ENCODE measurements at regions not wholly inside any gene's neighbourhood (a gene's known extent, or its start where the extent isn't known, plus 50 kb on each side); places are given as distances from the start of the nearest gene placed in this dataset.

DNA sequence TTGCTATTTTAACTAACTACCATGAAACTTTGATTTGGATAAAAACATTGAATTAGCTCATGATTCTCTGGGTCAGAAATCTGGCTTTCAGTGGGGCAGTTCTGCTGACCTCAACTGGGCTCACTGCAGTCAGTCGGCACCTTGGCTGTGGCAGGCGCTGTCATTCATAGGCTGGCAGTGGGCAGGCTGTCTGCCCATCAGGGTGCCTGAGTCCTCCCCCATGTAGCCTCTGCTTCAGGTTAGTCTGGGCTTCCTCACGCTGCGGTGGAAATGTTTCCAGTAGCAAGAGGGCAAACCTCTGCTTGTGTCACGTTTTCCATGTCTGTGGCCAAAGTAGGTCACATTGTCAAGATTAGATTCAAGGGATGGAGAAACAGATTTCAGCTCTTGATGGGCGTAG is 251.0 kb upstream of the TCF21 start:
- TF ChIP-seq TAF1 (IDR thresholded peaks at IDR 0.05; ENCODE audit: low read depth, low read length), result no peak
- no peak for TF ChIP-seq SPI1 (IDR thresholded peaks at IDR 0.05; ENCODE audit: low read depth, low read length)
- TF ChIP-seq PAX5 (IDR thresholded peaks at IDR 0.05; ENCODE audit: insufficient read depth, low read length, severe bottlenecking), result no peak
- TF ChIP-seq POLR2AphosphoS5 (IDR thresholded peaks at IDR 0.05; ENCODE audit: low read depth, low read length), result no peak
- TF ChIP-seq POLR2A (IDR thresholded peaks at IDR 0.05; ENCODE audit: low read depth, low read length), result no peak
- no peak for TF ChIP-seq POU2F2 (IDR thresholded peaks at IDR 0.05; ENCODE audit: low read depth, low read length)
- FAIRE-seq, result no peak
- no peak for DNase-seq (ENCODE audit: insufficient read length, low spot score)

DNA sequence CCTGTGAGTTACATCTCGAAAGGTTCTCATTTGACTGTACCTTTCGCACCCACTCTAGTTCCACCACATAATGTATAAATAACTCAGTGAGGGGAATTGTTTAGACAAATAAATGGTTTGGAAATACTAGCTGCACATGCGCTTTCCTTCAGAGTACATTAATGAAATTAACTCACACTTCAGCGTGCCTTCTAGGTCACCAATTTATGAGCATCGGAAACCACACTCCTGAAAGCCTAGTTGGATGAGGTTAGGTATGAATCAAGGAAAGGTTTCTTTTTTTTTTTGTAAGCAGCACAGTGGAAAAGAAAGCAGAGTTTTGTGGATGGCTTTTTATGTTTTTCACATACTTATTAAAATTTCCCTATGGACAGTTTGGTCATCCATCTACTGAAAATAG is 247.8 kb upstream of the TCF21 start:
- TF ChIP-seq PAX5 (IDR thresholded peaks at IDR 0.05; ENCODE audit: insufficient read depth, low read length, severe bottlenecking), result no peak
- TF ChIP-seq POLR2AphosphoS5 (IDR thresholded peaks at IDR 0.05; ENCODE audit: low read depth, low read length), result no peak
- TF ChIP-seq SPI1 (IDR thresholded peaks at IDR 0.05; ENCODE audit: low read depth, low read length), result no peak
- TF ChIP-seq POLR2A (IDR thresholded peaks at IDR 0.05; ENCODE audit: low read depth, low read length), result no peak
- TF ChIP-seq POU2F2 (IDR thresholded peaks at IDR 0.05; ENCODE audit: low read depth, low read length), result no peak
- no peak for TF ChIP-seq TAF1 (IDR thresholded peaks at IDR 0.05; ENCODE audit: low read depth, low read length)
- DNase-seq (ENCODE audit: insufficient read length, low spot score), result no peak
- no peak for FAIRE-seq

DNA sequence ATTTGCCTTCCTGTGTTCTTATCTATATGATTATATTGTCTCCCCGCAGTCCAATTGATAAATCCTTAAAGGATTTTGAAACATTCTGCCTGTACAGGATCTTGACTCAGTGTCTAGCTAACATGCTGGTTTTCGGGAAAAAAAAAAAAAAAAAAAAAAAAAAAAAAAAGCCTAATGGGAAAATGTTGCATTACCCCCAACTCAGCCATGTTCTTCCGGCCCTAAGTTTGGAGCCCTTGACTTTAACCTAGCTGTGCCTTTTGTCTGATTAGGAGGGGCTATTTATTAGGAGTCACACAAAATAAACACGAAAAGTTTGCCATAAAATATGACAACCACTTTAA is 244.4 kb upstream of the TCF21 start:
- TF ChIP-seq POLR2AphosphoS5 (IDR thresholded peaks at IDR 0.05; ENCODE audit: low read depth, low read length), result no peak
- no peak for TF ChIP-seq TAF1 (IDR thresholded peaks at IDR 0.05; ENCODE audit: low read depth, low read length)
- no peak for TF ChIP-seq POU2F2 (IDR thresholded peaks at IDR 0.05; ENCODE audit: low read depth, low read length)
- no peak for TF ChIP-seq SPI1 (IDR thresholded peaks at IDR 0.05; ENCODE audit: low read depth, low read length)
- TF ChIP-seq PAX5 (IDR thresholded peaks at IDR 0.05; ENCODE audit: insufficient read depth, low read length, severe bottlenecking), result no peak
- TF ChIP-seq POLR2A (IDR thresholded peaks at IDR 0.05; ENCODE audit: low read depth, low read length), result no peak
- DNase-seq (ENCODE audit: insufficient read length, low spot score) (no peak), FAIRE-seq (no peak)

DNA sequence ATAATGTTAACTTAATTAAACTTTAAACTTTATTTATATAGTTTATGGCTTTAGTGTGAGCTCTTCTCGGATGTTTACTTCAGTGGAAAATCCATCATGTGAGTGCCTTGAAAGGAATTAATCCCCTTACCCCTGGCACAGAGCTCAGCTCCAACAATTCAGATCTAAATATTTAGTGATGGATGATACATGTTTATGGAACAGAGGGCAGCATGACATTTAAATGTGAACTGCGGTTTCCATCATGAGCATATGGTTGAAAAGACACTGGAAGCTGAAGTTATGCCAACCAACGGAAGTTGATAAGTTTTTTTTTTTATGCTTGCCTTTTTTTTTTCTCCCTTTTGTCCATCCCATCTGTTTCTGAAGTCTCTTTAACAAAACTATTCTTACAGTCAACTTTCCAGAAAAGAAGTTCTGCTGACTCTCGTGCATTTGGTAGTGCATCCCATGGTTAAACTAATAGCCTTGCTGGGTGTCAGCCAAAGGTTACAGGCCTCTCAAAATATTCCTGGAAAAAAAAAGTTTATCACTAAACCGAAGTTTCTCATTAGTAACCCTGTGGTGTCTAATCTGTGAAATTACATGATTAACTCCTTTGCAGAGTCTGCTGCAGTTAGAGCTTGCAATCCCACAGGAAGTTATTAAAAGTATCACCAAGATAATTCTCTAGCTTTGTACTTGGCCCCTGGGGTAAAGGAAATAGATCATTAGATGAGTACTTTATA is 243.9 kb upstream of the TCF21 start:
- FAIRE-seq, result no peak
- DNase-seq (ENCODE audit: insufficient read length, low spot score), result no peak
- TF ChIP-seq PAX5 (IDR thresholded peaks at IDR 0.05; ENCODE audit: insufficient read depth, low read length, severe bottlenecking) (no peak), TAF1 (IDR thresholded peaks at IDR 0.05; ENCODE audit: low read depth, low read length) (no peak), SPI1 (IDR thresholded peaks at IDR 0.05; ENCODE audit: low read depth, low read length) (no peak), POLR2A (IDR thresholded peaks at IDR 0.05; ENCODE audit: low read depth, low read length) (no peak)

DNA sequence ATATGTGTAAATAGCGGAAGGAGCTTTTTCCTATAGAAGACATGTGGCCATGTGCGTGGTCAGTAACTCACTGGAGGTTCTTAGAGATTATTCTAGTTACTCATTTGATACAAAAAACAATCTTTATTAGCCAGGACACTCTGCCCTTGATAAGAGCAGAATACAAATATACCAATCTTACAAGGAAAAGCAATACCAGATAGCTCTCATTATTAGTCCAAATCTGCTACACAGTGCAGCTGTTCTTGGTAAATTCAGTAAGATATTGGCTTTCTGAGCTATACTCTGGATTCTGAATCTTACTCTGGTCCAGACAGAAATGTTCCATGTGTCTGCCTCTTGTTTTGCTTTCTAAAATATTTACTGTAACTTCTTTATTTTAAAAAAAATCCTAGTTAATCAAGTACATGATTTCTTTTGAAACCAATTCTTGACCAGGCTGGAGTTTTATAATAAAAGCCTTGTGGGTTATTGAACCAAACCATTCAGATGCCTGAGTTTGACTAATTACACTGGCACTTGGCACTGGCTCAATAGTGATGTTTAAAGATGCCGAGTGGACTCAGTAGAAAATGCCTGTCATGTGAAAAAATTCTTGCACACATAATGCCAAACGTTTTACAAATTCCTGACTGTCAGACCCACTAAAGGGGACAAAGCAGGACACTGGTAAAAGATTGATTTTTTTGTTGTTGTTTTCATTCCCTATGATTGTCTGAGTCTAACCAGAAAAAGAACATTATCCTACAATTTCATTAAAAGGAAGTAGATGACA is 242.8 kb upstream of the TCF21 start:
- no peak for DNase-seq (ENCODE audit: insufficient read length, low spot score)
- no peak for FAIRE-seq
- no peak for TF ChIP-seq SPI1 (IDR thresholded peaks at IDR 0.05; ENCODE audit: low read depth, low read length)
- no peak for TF ChIP-seq POLR2AphosphoS5 (IDR thresholded peaks at IDR 0.05; ENCODE audit: low read depth, low read length)
- no peak for TF ChIP-seq PAX5 (IDR thresholded peaks at IDR 0.05; ENCODE audit: insufficient read depth, low read length, severe bottlenecking)
- TF ChIP-seq POLR2A (IDR thresholded peaks at IDR 0.05; ENCODE audit: low read depth, low read length), result no peak
- no peak for TF ChIP-seq POU2F2 (IDR thresholded peaks at IDR 0.05; ENCODE audit: low read depth, low read length)
- no peak for TF ChIP-seq TAF1 (IDR thresholded peaks at IDR 0.05; ENCODE audit: low read depth, low read length)

DNA sequence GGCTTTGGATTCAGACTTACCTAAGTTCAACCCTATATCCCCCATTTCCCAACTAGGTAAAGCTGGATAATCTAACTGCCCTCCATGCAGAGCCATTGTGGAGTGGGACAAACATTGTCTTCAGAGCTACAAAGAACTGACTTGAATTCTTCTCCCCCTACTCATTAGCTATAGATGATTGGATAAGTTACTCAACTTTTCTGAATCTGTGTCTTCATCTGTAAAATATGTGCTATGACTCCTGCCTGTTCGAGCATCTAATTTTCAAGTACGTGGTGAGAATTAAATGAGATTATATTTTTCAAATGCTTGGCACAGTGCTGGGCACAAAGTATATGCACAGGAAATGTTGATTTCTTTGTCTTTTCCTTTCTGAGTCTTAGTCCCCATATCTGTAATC is 240.3 kb upstream of the TCF21 start:
- DNase-seq (ENCODE audit: insufficient read length, low spot score) (no peak), FAIRE-seq (no peak)
- TF ChIP-seq POU2F2 (IDR thresholded peaks at IDR 0.05; ENCODE audit: low read depth, low read length) (no peak), PAX5 (IDR thresholded peaks at IDR 0.05; ENCODE audit: insufficient read depth, low read length, severe bottlenecking) (no peak), POLR2A (IDR thresholded peaks at IDR 0.05; ENCODE audit: low read depth, low read length) (no peak), TAF1 (IDR thresholded peaks at IDR 0.05; ENCODE audit: low read depth, low read length) (no peak), SPI1 (IDR thresholded peaks at IDR 0.05; ENCODE audit: low read depth, low read length) (no peak), POLR2AphosphoS5 (IDR thresholded peaks at IDR 0.05; ENCODE audit: low read depth, low read length) (no peak)

DNA sequence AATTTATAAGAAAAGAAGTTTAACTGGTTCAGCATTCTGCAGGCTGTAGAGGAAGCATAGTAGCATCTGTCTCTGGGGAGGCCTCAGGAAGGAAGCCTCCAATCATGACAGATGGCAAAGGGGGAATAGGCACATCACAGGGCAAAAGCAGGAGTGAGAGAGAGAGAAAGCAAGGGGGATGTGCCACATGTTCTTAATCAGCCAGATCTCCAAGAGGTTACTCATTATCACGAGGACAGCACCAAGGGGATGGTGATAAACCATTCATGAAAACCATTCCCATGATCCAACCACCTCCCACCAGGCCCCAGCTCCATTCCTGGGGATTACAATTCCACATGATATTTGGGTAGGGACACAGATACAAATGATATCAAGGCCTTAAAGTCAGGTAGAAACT is 217.5 kb upstream of the TCF21 start:
- DNase-seq (ENCODE audit: insufficient read length, low spot score), result no peak
- no peak for FAIRE-seq
- TF ChIP-seq SPI1 (IDR thresholded peaks at IDR 0.05; ENCODE audit: low read depth, low read length), result no peak
- no peak for TF ChIP-seq POLR2AphosphoS5 (IDR thresholded peaks at IDR 0.05; ENCODE audit: low read depth, low read length)
- TF ChIP-seq POLR2A (IDR thresholded peaks at IDR 0.05; ENCODE audit: low read depth, low read length), result no peak

DNA sequence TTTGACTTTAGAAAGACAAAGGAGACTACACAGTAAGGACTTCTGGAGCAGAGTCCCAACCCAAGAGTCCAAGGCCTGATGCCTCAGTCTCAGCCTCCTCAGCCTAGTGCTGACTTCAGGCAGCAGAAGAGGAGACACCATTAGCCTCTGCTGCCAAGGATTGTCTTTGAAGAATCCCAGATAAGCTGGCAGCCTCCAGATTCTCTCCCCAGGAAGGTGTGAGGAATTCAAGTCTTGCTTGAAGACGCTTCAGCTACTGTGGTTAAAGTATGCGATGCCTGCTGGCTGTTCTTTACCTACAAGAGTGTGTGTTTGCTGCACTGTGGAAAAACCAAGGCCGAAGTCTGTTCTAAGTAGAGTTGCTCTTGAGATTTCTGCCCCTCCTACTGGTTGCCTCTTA is 215.9 kb upstream of the TCF21 start:
- FAIRE-seq (no peak), DNase-seq (ENCODE audit: insufficient read length, low spot score) (no peak)
- no peak for TF ChIP-seq TAF1 (IDR thresholded peaks at IDR 0.05; ENCODE audit: low read depth, low read length)
- TF ChIP-seq POLR2A (IDR thresholded peaks at IDR 0.05; ENCODE audit: low read depth, low read length), result no peak
- TF ChIP-seq SPI1 (IDR thresholded peaks at IDR 0.05; ENCODE audit: low read depth, low read length), result no peak
- TF ChIP-seq POLR2AphosphoS5 (IDR thresholded peaks at IDR 0.05; ENCODE audit: low read depth, low read length), result no peak
- TF ChIP-seq PAX5 (IDR thresholded peaks at IDR 0.05; ENCODE audit: insufficient read depth, low read length, severe bottlenecking), result no peak
- no peak for TF ChIP-seq POU2F2 (IDR thresholded peaks at IDR 0.05; ENCODE audit: low read depth, low read length)

DNA sequence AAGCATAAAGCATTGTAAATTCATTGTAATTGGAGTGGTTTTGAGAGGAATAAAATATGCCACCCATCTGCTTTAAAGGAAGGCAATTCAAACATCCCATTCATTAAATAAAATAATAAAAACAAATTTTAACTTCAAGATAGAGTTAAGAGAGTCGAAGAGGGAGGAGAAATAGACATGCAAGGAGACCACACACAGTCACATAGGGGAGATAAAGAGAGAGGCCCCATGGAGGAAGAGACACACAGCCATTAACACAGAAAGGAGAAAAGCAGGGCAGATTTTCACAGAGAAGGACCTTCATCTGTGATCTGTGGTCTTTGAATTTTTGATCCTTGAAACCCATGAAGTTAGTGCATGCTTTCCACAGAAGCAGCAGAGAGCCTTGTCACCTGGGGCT is 214.3 kb upstream of the TCF21 start:
- DNase-seq (ENCODE audit: insufficient read length, low spot score) (no peak), FAIRE-seq (no peak)
- TF ChIP-seq TAF1 (IDR thresholded peaks at IDR 0.05; ENCODE audit: low read depth, low read length), result no peak
- TF ChIP-seq PAX5 (IDR thresholded peaks at IDR 0.05; ENCODE audit: insufficient read depth, low read length, severe bottlenecking), result no peak
- TF ChIP-seq POU2F2 (IDR thresholded peaks at IDR 0.05; ENCODE audit: low read depth, low read length), result no peak
- TF ChIP-seq SPI1 (IDR thresholded peaks at IDR 0.05; ENCODE audit: low read depth, low read length), result no peak
- TF ChIP-seq POLR2A (IDR thresholded peaks at IDR 0.05; ENCODE audit: low read depth, low read length), result no peak
- TF ChIP-seq POLR2AphosphoS5 (IDR thresholded peaks at IDR 0.05; ENCODE audit: low read depth, low read length), result no peak

Measured in GM12891 (cell line).